ENCODE measurements at regions not wholly inside any gene's neighbourhood (a gene's known extent, or its start where the extent isn't known, plus 50 kb on each side); places are given as distances from the start of the nearest gene placed in this dataset.

GRCh38 chr5:124858612-124859011 is 112.2 kb upstream of the ZNF608 start:
- Histone ChIP-seq H3K36me3 (no peaks in the 10 kb centered on the region), H3K4me2 (no peak overlapping the region), H3K27ac (no peak overlapping the region), H4K20me1 (ENCODE audit: low read depth) (no peaks in the 10 kb centered on the region), H2AFZ (replicated peaks) (no peak overlapping the region), H3K4me3 (no peak overlapping the region), H3K79me2 (ENCODE audit: low read depth) (no peaks in the 10 kb centered on the region), H3K4me1 (no peaks in the 10 kb centered on the region), H3K27me3 (no peaks in the 10 kb centered on the region), H3K9ac (no peak overlapping the region), H3K9me3 (ENCODE audit: low read depth) (no peaks in the 10 kb centered on the region), H3F3A (ENCODE audit: low read depth) (no peaks in the 10 kb centered on the region)
- Mint-ChIP-seq H3K27me3 (ENCODE audit: insufficient read depth, low read depth) (no peaks in the 10 kb centered on the region), H3K9me3 (peaks cover 10% of the 10 kb centered on the region), H3K36me3 (peaks cover 2% of the 10 kb centered on the region), H3K27ac (no peak overlapping the region), H3K4me1 (peaks cover 8% of the 10 kb centered on the region), H3K4me3 (no peak overlapping the region)
- TF ChIP-seq EZH2phosphoT487 (IDR thresholded peaks at IDR 0.05) (no peak), EZH2 (IDR thresholded peaks at IDR 0.05) (no peak), CTCF (IDR thresholded peaks at IDR 0.05) (no peak)
- no peak for DNase-seq (ENCODE audit: low spot score)

GRCh38 chr5:124859027-124859426 is 112.6 kb upstream of the ZNF608 start:
- DNase-seq (ENCODE audit: low spot score), result no peak
- Histone ChIP-seq H2AFZ (replicated peaks) (no peak overlapping the region), H3K79me2 (ENCODE audit: low read depth) (no peaks in the 10 kb centered on the region), H3K27ac (no peak overlapping the region), H3K4me3 (no peak overlapping the region), H3K4me1 (no peaks in the 10 kb centered on the region), H3K9ac (no peak overlapping the region), H3K27me3 (no peaks in the 10 kb centered on the region), H3K9me3 (ENCODE audit: low read depth) (no peaks in the 10 kb centered on the region), H3F3A (ENCODE audit: low read depth) (no peaks in the 10 kb centered on the region), H3K36me3 (no peaks in the 10 kb centered on the region), H4K20me1 (ENCODE audit: low read depth) (no peaks in the 10 kb centered on the region), H3K4me2 (no peak overlapping the region)
- Mint-ChIP-seq H3K9me3 (peaks cover 10% of the 10 kb centered on the region), H3K27ac (no peak overlapping the region), H3K4me1 (peaks cover 8% of the 10 kb centered on the region), H3K4me3 (no peak overlapping the region), H3K36me3 (peaks cover 2% of the 10 kb centered on the region), H3K27me3 (ENCODE audit: insufficient read depth, low read depth) (no peaks in the 10 kb centered on the region)
- TF ChIP-seq EZH2phosphoT487 (IDR thresholded peaks at IDR 0.05) (no peak), EZH2 (IDR thresholded peaks at IDR 0.05) (no peak), CTCF (IDR thresholded peaks at IDR 0.05) (no peak)

- Histone ChIP-seq H3K9me3 (ENCODE audit: low read depth) (no peaks in the 10 kb centered on the region), H3K79me2 (ENCODE audit: low read depth) (no peaks in the 10 kb centered on the region), H3K4me1 (no peaks in the 10 kb centered on the region), H3F3A (ENCODE audit: low read depth) (no peaks in the 10 kb centered on the region), H4K20me1 (ENCODE audit: low read depth) (no peaks in the 10 kb centered on the region), H3K27me3 (no peaks in the 10 kb centered on the region), H3K36me3 (no peaks in the 10 kb centered on the region), H3K4me3 (no peak overlapping the region), H3K27ac (no peak overlapping the region), H3K9ac (no peak overlapping the region), H3K4me2 (no peak overlapping the region), H2AFZ (replicated peaks) (no peak overlapping the region)
- no peak for TF ChIP-seq EZH2 (IDR thresholded peaks at IDR 0.05)
- no peak for TF ChIP-seq CTCF (IDR thresholded peaks at IDR 0.05)
- no peak for TF ChIP-seq EZH2phosphoT487 (IDR thresholded peaks at IDR 0.05)
- no peaks in the 10 kb centered on the region for H3K27me3 Mint-ChIP-seq (ENCODE audit: insufficient read depth, low read depth)
- H3K9me3 Mint-ChIP-seq, result peaks cover 13% of the 10 kb centered on the region
- no peak overlapping the region for H3K4me3 Mint-ChIP-seq
- no peak for DNase-seq (ENCODE audit: low spot score)
- H3K36me3 Mint-ChIP-seq, result peaks cover under 1% of the 10 kb centered on the region
- no peak overlapping the region for H3K27ac Mint-ChIP-seq
- H3K4me1 Mint-ChIP-seq, result peaks cover 8% of the 10 kb centered on the region
Measured at GRCh38 chr5:124859556-124860290, 113.3 kb upstream of the ZNF608 start.
